Suprapubic skin (tissue), 4 donors: ENCODE measurements at regions not wholly inside any gene's neighbourhood (a gene's known extent, or its start where the extent isn't known, plus 50 kb on each side); places are given as distances from the start of the nearest gene placed in this dataset.

Source experiments
- DNase-seq, 2 donors: peaks; one replicate each; pipeline ENCODE4 v3.0.0-alpha.2; 2019; ENCODE audit warnings: low spot score in 2 of 2
- H3K27ac ChIP-seq: fragments of 200-600 bp; sonication (generic); one replicate; pipeline ENCODE4 v1.5.1; 2019
- H3K27me3 ChIP-seq: fragments of 200-600 bp; sonication (generic); one replicate; pipeline ENCODE4 v1.5.1; 2019
- H3K36me3 ChIP-seq: fragments of 200-600 bp; sonication (generic); one replicate; pipeline ENCODE4 v1.5.1; 2019
- H3K4me1 ChIP-seq: fragments of 200-600 bp; sonication (generic); one replicate; pipeline ENCODE4 v1.5.1; 2019
- H3K4me3 ChIP-seq: fragments of 200-600 bp; sonication (generic); one replicate; pipeline ENCODE4 v1.5.1; 2019; ENCODE audit warnings: mild to moderate bottlenecking
- H3K9me3 ChIP-seq: fragments of 200-600 bp; sonication (generic); one replicate; pipeline ENCODE4 v1.5.1; 2019
- CTCF ChIP-seq, 2 donors: fragments of 200-600 bp in 1 of 2; fragments of 450-650 bp in 1 of 2; sonication (generic) in 1 of 2; IDR thresholded peaks; one replicate each; pipeline ENCODE4 v1.5.1; 2016 to 2019; ENCODE audit warnings: antibody characterized with exemption in 2 of 2, mild to moderate bottlenecking in 1 of 2, moderate library complexity in 1 of 2
- EP300 ChIP-seq: sonication (generic); formaldehyde crosslinking; IDR thresholded peaks from one replicate; pipeline ENCODE4 v1.6.1; 2017; ENCODE audit warnings: antibody characterized with exemption
- POLR2A ChIP-seq, 2 donors: fragments of 450-650 bp; IDR thresholded peaks; one replicate each; pipeline ENCODE4 v1.6.1; 2017; ENCODE audit warnings: antibody characterized with exemption in 2 of 2, mild to moderate bottlenecking in 2 of 2, moderate library complexity in 2 of 2
- POLR2AphosphoS5 ChIP-seq, 3 donors: sonication (generic); formaldehyde crosslinking; IDR thresholded peaks; one replicate each; pipeline ENCODE4 v1.6.1; 2017; ENCODE audit warnings: antibody characterized with exemption in 3 of 3
- WGBS: methylation state at CpG from one replicate; pipeline ENCODE4 v1.1.5; 2018; 5-methylcytosine and 5-hydroxymethylcytosine counted together

- WGBS, result 79% methylated on average over 2 of the region's 2 CpGs
- H3K4me3 ChIP-seq, result no peak overlapping the region
- H3K27ac ChIP-seq, result no peak overlapping the region
- no peaks in the 10 kb centered on the region for H3K9me3 ChIP-seq
- no peaks in the 10 kb centered on the region for H3K4me1 ChIP-seq
- TF ChIP-seq EP300 (no peak), CTCF (IDR thresholded peaks at IDR 0.05) (no peak), POLR2A (IDR thresholded peaks at IDR 0.05) (no peak), POLR2AphosphoS5 (IDR thresholded peaks at IDR 0.05) (no peak)
- no peaks in the 10 kb centered on the region for H3K36me3 ChIP-seq
- no peaks in the 10 kb centered on the region for H3K27me3 ChIP-seq
- DNase-seq, result no peak
Measured at GRCh38 chr4:160180211-160180610, 1077.3 kb downstream of the RAPGEF2 start.

- TF ChIP-seq POLR2AphosphoS5 (IDR thresholded peaks at IDR 0.05) (no peak), EP300 (no peak), CTCF (IDR thresholded peaks at IDR 0.05) (no peak), POLR2A (IDR thresholded peaks at IDR 0.05) (no peak)
- no peak for DNase-seq
- WGBS, result 59% methylated on average over 2 of the region's 2 CpGs
- Histone ChIP-seq H3K27ac (no peak overlapping the region), H3K4me1 (no peaks in the 10 kb centered on the region), H3K36me3 (no peaks in the 10 kb centered on the region), H3K9me3 (no peaks in the 10 kb centered on the region), H3K4me3 (no peak overlapping the region), H3K27me3 (no peaks in the 10 kb centered on the region)
Measured at GRCh38 chr4:160182727-160183126, 1079.8 kb downstream of the RAPGEF2 start.

GRCh38 chr4:160184884-160185283 lies 1082.0 kb downstream of the RAPGEF2 start:
- WGBS, result 80% methylated on average over 4 of the region's 4 CpGs
- TF ChIP-seq POLR2AphosphoS5 (IDR thresholded peaks at IDR 0.05), result no peak
- TF ChIP-seq CTCF (IDR thresholded peaks at IDR 0.05), result no peak
- no peak for TF ChIP-seq POLR2A (IDR thresholded peaks at IDR 0.05)
- TF ChIP-seq EP300, result no peak
- no peak overlapping the region for H3K4me3 ChIP-seq
- no peak for DNase-seq
- no peak overlapping the region for H3K27ac ChIP-seq
- H3K27me3 ChIP-seq, result no peaks in the 10 kb centered on the region
- H3K4me1 ChIP-seq, result no peaks in the 10 kb centered on the region
- no peaks in the 10 kb centered on the region for H3K36me3 ChIP-seq
- H3K9me3 ChIP-seq, result no peaks in the 10 kb centered on the region

- no peak for DNase-seq
- Histone ChIP-seq H3K9me3 (no peaks in the 10 kb centered on the region), H3K4me1 (no peaks in the 10 kb centered on the region), H3K36me3 (no peaks in the 10 kb centered on the region), H3K27ac (no peak overlapping the region), H3K4me3 (no peak overlapping the region), H3K27me3 (no peaks in the 10 kb centered on the region)
- TF ChIP-seq CTCF (IDR thresholded peaks at IDR 0.05) (no peak), POLR2A (IDR thresholded peaks at IDR 0.05) (no peak), POLR2AphosphoS5 (IDR thresholded peaks at IDR 0.05) (no peak), EP300 (no peak)
- WGBS, result 88% methylated on average over 4 of the region's 4 CpGs
Measured at GRCh38 chr4:160193787-160194186, 1090.9 kb downstream of the RAPGEF2 start.

- H3K36me3 ChIP-seq, result no peaks in the 10 kb centered on the region
- no peak for DNase-seq
- TF ChIP-seq POLR2A (IDR thresholded peaks at IDR 0.05) (no peak), EP300 (no peak), POLR2AphosphoS5 (IDR thresholded peaks at IDR 0.05) (no peak), CTCF (IDR thresholded peaks at IDR 0.05) (no peak)
- WGBS, result 84% methylated on average over 5 of the region's 5 CpGs
- no peaks in the 10 kb centered on the region for H3K27me3 ChIP-seq
- H3K27ac ChIP-seq, result no peak overlapping the region
- no peaks in the 10 kb centered on the region for H3K4me1 ChIP-seq
- H3K4me3 ChIP-seq, result no peak overlapping the region
- H3K9me3 ChIP-seq, result peaks cover under 1% of the 10 kb centered on the region
Measured at GRCh38 chr4:160194716-160195115, 1091.8 kb downstream of the RAPGEF2 start.
